B cell (primary cell): ENCODE measurements at regions not wholly inside any gene's neighbourhood (a gene's known extent, or its start where the extent isn't known, plus 50 kb on each side); places are given as distances from the start of the nearest gene placed in this dataset.

Experiments used
- CTCF ChIP-seq: fragments of 200-600 bp; IDR thresholded peaks from one replicate; pipeline ENCODE4 v1.8.0; 2022; ENCODE audit warnings: antibody characterized with exemption, mild to moderate bottlenecking
- EZH2 ChIP-seq: IDR thresholded peaks from 2 replicates; pipeline ENCODE4 v1.6.1; 2012; ENCODE audit warnings: borderline replicate concordance, low read depth, mild to moderate bottlenecking, moderate library complexity, low read length; ENCODE audit not compliant: insufficient read depth, poor library complexity, severe bottlenecking

- TF ChIP-seq CTCF = no peak
- no peak for TF ChIP-seq EZH2
These were observed 67.7 kb upstream of the SPANXN2 start for GRCh38 chrX:143788265-143788664.
